SK-N-SH treated with all-trans-retinoic acid at 6 μM for 48 hours (cell line): ENCODE measurements at regions not wholly inside any gene's neighbourhood (a gene's known extent, or its start where the extent isn't known, plus 50 kb on each side); places are given as distances from the start of the nearest gene placed in this dataset.

ENCODE experiments used
- ATAC-seq: fragments of 200-7000 bp; cut with Tn5 transposase; 3 replicates; pipeline ENCODE4 v1.9.1; 2020; ENCODE audit warnings: mild to moderate bottlenecking, moderate library complexity
- ARNTL ChIP-seq: fragments of 450-650 bp; formaldehyde crosslinking; IDR thresholded peaks from 2 replicates; pipeline ENCODE4 v1.5.0; 2020; ENCODE audit warnings: low read depth, mild to moderate bottlenecking, moderate library complexity, borderline replicate concordance
- BACH2 ChIP-seq: fragments of 250-450 bp; sonication (Bioruptor Pico); IDR thresholded peaks from 2 replicates; pipeline ENCODE4 v1.9.0; 2021; ENCODE audit warnings: mild to moderate bottlenecking, borderline replicate concordance
- CSDC2 ChIP-seq: fragments of 250-450 bp; sonication (Bioruptor Pico); IDR thresholded peaks from 2 replicates; pipeline ENCODE4 v1.5.0; 2020; ENCODE audit warnings: mild to moderate bottlenecking, moderate library complexity
- ESRRG ChIP-seq: fragments of 250-450 bp; sonication (Bioruptor Pico); IDR thresholded peaks from 2 replicates; pipeline ENCODE4 v1.6.1; 2021; ENCODE audit warnings: mild to moderate bottlenecking
- GLIS3 ChIP-seq: fragments of 250-450 bp; sonication (Bioruptor Pico); IDR thresholded peaks from 2 replicates; pipeline ENCODE4 v1.5.0; 2020; ENCODE audit warnings: mild to moderate bottlenecking, moderate library complexity
- ISL1 ChIP-seq: fragments of 250-450 bp; sonication (Bioruptor Pico); IDR thresholded peaks from 2 replicates; pipeline ENCODE4 v2.1.2; 2022; ENCODE audit warnings: mild to moderate bottlenecking, moderate library complexity
- OSR1 ChIP-seq: fragments of 250-450 bp; sonication (Bioruptor Pico); IDR thresholded peaks from 2 replicates; pipeline ENCODE4 v1.8.0; 2022; ENCODE audit warnings: moderate library complexity, mild to moderate bottlenecking, inconsistent platforms
- PPARA ChIP-seq: fragments of 250-450 bp; sonication (Bioruptor Pico); IDR thresholded peaks from 2 replicates; pipeline ENCODE4 v1.5.0; 2020; ENCODE audit warnings: mild to moderate bottlenecking, borderline replicate concordance
- RARB ChIP-seq: fragments of 250-450 bp; sonication (Bioruptor Pico); IDR thresholded peaks from 2 replicates; pipeline ENCODE4 v1.8.0; 2021; ENCODE audit warnings: mild to moderate bottlenecking, moderate library complexity
- SNAI2 ChIP-seq: fragments of 250-450 bp; sonication (Bioruptor Pico); IDR thresholded peaks from 2 replicates; pipeline ENCODE4 v1.5.0; 2020; ENCODE audit warnings: mild to moderate bottlenecking, moderate library complexity
- TCF4 ChIP-seq: fragments of 250-450 bp; sonication (Bioruptor Pico); IDR thresholded peaks from 2 replicates; pipeline ENCODE4 v1.8.0; 2021; ENCODE audit warnings: mild to moderate bottlenecking, moderate library complexity, borderline replicate concordance
- TOX ChIP-seq: fragments of 250-450 bp; sonication (Bioruptor Pico); IDR thresholded peaks from 2 replicates; pipeline ENCODE4 v1.8.0; 2021; ENCODE audit warnings: mild to moderate bottlenecking, moderate library complexity, borderline replicate concordance
- ZC3H10 ChIP-seq: fragments of 250-450 bp; sonication (Bioruptor Pico); IDR thresholded peaks from 2 replicates; pipeline ENCODE4 v1.5.1; 2021; ENCODE audit warnings: mild to moderate bottlenecking, moderate library complexity
- ZFP3 ChIP-seq: fragments of 250-450 bp; sonication (Bioruptor Pico); IDR thresholded peaks from 2 replicates; pipeline ENCODE4 v1.5.0; 2020; ENCODE audit warnings: mild to moderate bottlenecking, moderate library complexity
- ZFP30 ChIP-seq: fragments of 450-650 bp; formaldehyde crosslinking; IDR thresholded peaks from 2 replicates; pipeline ENCODE4 v1.5.0; 2022; ENCODE audit warnings: mild to moderate bottlenecking, moderate library complexity
- ZNF565 ChIP-seq: fragments of 450-650 bp; formaldehyde crosslinking; conservative IDR thresholded peaks from 2 replicates; pipeline ENCODE4 v1.5.0; 2020; ENCODE audit warnings: low read depth, mild to moderate bottlenecking, moderate library complexity
- ZNF70 ChIP-seq: fragments of 450-650 bp; formaldehyde crosslinking; IDR thresholded peaks from 2 replicates; pipeline ENCODE4 v1.5.0; 2020; ENCODE audit warnings: mild to moderate bottlenecking, moderate library complexity
- TF ChIP-seq, protein P1 (sequence below): fragments of 250-450 bp; sonication (Bioruptor Pico); IDR thresholded peaks from 2 replicates; pipeline ENCODE4 v1.8.0; 2020; ENCODE audit warnings: mild to moderate bottlenecking, moderate library complexity, borderline replicate concordance
- TF ChIP-seq, protein P2 (sequence below): fragments of 250-450 bp; sonication (Bioruptor Pico); IDR thresholded peaks from 2 replicates; pipeline ENCODE4 v1.5.1; 2021; ENCODE audit warnings: mild to moderate bottlenecking, moderate library complexity
- TF ChIP-seq, protein P3 (sequence below): fragments of 250-450 bp; sonication (Bioruptor Pico); IDR thresholded peaks from 2 replicates; pipeline ENCODE4 v1.8.0; 2021; ENCODE audit warnings: low read depth, mild to moderate bottlenecking, moderate library complexity, borderline replicate concordance
- TF ChIP-seq, protein P4 (sequence below): fragments of 250-450 bp; sonication (Bioruptor Pico); IDR thresholded peaks from 2 replicates; pipeline ENCODE4 v1.5.1; 2020; ENCODE audit warnings: low read depth, mild to moderate bottlenecking, moderate library complexity
- TF ChIP-seq, protein P5 (sequence below): fragments of 250-450 bp; sonication (Bioruptor Pico); IDR thresholded peaks from 2 replicates; pipeline ENCODE4 v1.5.0; 2020; ENCODE audit warnings: mild to moderate bottlenecking, moderate library complexity

DNA sequence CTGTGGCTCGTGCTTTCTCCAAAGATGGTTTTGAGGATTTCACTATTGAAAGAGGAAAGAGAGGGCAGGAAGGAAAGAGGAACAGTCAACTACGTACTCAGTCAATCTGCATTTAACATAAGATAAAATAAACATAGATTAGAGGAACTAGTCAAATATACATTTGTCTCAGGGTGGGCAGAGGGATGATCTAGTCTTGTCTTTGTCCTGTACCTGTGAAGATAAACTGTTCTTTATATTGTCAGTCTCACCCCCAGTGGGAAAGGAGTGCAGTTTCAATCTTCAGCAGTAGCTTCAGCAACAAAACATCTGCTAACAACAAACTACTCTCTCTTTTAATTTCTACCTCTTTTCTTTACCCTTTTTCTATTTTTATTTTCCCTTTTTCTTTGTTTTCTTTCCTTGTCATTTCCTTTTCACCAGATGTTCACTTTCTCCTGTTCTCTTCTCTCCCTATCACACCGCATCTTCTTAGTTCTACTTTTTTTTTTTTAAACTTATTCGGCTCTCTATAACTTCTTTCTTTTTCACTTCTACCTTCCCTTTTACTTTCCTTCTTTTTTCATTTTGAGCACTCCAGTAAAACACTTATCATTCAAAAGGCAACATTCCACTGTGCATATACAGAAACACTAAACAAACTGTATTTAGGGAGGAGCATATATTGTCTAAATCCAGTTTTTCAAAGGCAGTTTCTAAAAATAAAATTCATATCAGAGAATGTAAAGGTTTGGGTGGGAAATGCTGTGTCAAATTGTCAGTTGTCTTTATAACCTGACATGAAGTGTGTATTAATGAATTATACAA lies 51.4 kb upstream of the GUCY1A1 start (continued):
- TF ChIP-seq, protein P1, sequence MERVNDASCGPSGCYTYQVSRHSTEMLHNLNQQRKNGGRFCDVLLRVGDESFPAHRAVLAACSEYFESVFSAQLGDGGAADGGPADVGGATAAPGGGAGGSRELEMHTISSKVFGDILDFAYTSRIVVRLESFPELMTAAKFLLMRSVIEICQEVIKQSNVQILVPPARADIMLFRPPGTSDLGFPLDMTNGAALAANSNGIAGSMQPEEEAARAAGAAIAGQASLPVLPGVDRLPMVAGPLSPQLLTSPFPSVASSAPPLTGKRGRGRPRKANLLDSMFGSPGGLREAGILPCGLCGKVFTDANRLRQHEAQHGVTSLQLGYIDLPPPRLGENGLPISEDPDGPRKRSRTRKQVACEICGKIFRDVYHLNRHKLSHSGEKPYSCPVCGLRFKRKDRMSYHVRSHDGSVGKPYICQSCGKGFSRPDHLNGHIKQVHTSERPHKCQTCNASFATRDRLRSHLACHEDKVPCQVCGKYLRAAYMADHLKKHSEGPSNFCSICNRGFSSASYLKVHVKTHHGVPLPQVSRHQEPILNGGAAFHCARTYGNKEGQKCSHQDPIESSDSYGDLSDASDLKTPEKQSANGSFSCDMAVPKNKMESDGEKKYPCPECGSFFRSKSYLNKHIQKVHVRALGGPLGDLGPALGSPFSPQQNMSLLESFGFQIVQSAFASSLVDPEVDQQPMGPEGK = no peak
- TF ChIP-seq TCF4 (CRISPR knock-in tag) (no peak), ZNF565 (CRISPR knock-in tag) (no peak)

DNA sequence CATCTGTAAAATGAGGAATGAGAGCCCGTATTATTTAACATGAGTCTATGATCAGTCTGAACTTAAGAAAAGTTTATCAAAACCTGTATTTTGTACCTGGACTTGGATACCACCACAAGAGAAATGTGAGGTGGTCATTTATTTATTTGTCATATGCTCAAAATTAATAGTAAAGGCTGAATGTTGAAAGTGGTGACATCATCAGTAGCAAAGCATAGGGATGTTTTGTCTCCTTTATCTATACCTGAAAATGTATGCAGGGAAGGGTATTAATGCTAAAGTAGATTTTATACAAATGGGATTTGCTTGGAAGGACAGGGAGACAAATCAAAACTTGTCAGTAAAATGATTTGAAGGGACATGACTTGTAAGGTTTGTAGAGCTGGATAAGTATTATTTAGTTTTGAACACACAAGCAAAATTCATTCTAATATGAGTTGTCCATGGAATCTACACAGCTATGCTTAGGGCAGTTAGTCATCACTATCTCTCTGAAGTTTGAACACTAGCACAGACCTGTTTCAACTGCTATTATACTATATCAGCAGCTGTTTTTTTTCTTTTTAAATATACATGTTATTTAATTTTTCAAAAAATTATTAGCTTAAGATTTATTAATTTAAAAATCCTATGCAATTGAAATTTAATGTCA lies 52.4 kb upstream of the GUCY1A1 start:
- TF ChIP-seq, protein P2, sequence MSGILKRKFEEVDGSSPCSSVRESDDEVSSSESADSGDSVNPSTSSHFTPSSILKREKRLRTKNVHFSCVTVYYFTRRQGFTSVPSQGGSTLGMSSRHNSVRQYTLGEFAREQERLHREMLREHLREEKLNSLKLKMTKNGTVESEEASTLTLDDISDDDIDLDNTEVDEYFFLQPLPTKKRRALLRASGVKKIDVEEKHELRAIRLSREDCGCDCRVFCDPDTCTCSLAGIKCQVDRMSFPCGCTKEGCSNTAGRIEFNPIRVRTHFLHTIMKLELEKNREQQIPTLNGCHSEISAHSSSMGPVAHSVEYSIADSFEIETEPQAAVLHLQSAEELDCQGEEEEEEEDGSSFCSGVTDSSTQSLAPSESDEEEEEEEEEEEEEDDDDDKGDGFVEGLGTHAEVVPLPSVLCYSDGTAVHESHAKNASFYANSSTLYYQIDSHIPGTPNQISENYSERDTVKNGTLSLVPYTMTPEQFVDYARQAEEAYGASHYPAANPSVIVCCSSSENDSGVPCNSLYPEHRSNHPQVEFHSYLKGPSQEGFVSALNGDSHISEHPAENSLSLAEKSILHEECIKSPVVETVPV = no peak
- TF ChIP-seq BACH2 (no peak), TCF4 (CRISPR knock-in tag) (no peak), CSDC2 (CRISPR knock-in tag) (no peak), SNAI2 (no peak), TOX (CRISPR knock-in tag) (no peak), ESRRG (CRISPR knock-in tag) (no peak), RARB (CRISPR knock-in tag) (no peak)
- TF ChIP-seq, protein P3, sequence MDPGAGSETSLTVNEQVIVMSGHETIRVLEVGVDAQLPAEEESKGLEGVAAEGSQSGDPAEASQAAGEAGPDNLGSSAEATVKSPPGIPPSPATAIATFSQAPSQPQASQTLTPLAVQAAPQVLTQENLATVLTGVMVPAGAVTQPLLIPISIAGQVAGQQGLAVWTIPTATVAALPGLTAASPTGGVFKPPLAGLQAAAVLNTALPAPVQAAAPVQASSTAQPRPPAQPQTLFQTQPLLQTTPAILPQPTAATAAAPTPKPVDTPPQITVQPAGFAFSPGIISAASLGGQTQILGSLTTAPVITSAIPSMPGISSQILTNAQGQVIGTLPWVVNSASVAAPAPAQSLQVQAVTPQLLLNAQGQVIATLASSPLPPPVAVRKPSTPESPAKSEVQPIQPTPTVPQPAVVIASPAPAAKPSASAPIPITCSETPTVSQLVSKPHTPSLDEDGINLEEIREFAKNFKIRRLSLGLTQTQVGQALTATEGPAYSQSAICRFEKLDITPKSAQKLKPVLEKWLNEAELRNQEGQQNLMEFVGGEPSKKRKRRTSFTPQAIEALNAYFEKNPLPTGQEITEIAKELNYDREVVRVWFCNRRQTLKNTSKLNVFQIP (CRISPR knock-in tag) = no peak
- TF ChIP-seq, protein P4, sequence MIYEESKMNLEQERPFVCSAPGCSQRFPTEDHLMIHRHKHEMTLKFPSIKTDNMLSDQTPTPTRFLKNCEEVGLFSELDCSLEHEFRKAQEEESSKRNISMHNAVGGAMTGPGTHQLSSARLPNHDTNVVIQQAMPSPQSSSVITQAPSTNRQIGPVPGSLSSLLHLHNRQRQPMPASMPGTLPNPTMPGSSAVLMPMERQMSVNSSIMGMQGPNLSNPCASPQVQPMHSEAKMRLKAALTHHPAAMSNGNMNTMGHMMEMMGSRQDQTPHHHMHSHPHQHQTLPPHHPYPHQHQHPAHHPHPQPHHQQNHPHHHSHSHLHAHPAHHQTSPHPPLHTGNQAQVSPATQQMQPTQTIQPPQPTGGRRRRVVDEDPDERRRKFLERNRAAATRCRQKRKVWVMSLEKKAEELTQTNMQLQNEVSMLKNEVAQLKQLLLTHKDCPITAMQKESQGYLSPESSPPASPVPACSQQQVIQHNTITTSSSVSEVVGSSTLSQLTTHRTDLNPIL (CRISPR knock-in tag) = no peak
- TF ChIP-seq, protein P5, sequence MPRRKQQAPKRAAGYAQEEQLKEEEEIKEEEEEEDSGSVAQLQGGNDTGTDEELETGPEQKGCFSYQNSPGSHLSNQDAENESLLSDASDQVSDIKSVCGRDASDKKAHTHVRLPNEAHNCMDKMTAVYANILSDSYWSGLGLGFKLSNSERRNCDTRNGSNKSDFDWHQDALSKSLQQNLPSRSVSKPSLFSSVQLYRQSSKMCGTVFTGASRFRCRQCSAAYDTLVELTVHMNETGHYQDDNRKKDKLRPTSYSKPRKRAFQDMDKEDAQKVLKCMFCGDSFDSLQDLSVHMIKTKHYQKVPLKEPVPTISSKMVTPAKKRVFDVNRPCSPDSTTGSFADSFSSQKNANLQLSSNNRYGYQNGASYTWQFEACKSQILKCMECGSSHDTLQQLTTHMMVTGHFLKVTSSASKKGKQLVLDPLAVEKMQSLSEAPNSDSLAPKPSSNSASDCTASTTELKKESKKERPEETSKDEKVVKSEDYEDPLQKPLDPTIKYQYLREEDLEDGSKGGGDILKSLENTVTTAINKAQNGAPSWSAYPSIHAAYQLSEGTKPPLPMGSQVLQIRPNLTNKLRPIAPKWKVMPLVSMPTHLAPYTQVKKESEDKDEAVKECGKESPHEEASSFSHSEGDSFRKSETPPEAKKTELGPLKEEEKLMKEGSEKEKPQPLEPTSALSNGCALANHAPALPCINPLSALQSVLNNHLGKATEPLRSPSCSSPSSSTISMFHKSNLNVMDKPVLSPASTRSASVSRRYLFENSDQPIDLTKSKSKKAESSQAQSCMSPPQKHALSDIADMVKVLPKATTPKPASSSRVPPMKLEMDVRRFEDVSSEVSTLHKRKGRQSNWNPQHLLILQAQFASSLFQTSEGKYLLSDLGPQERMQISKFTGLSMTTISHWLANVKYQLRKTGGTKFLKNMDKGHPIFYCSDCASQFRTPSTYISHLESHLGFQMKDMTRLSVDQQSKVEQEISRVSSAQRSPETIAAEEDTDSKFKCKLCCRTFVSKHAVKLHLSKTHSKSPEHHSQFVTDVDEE = no peak
- TF ChIP-seq, protein P1 = no peak
- ATAC-seq = no peak

DNA sequence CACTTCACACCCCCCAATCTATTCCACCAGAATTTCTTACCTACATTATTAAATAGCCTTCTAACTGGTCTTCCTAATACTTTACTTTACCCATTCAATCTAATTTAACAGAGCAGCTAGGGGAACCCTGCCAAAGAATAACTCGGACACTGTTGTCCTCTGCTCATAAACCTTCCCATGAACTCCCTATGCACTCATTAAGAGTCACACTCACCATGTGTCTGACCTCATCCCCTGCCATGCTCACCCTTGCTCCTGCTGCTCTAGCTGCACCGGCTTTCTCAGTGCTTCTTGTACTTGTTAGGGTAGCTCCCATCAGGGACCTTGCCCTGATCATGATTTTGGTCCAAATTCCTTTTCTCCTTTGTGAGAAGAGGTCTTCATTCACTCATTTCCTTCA lies 54.6 kb upstream of the GUCY1A1 start:
- TF ChIP-seq ZNF565 (CRISPR knock-in tag) (no peak), GLIS3 (CRISPR knock-in tag) (no peak), ZC3H10 (CRISPR knock-in tag) (no peak), TOX (CRISPR knock-in tag) (no peak), OSR1 (no peak), RARB (CRISPR knock-in tag) (no peak), ARNTL (no peak), CSDC2 (CRISPR knock-in tag) (no peak), TCF4 (CRISPR knock-in tag) (no peak), ISL1 (CRISPR knock-in tag) (no peak), ZFP30 (no peak), ZNF70 (CRISPR knock-in tag) (no peak), PPARA (CRISPR knock-in tag) (no peak), ZFP3 (CRISPR knock-in tag) (no peak)
- TF ChIP-seq, protein P2 = no peak

More for the DNA sequence above, 54.6 kb upstream of the GUCY1A1 start:
- no peak for ATAC-seq
